OCI-LY7 (cell line): ENCODE measurements at regions not wholly inside any gene's neighbourhood (a gene's known extent, or its start where the extent isn't known, plus 50 kb on each side); places are given as distances from the start of the nearest gene placed in this dataset.

Experiments used
- CTCF ChIP-seq: fragments of 200-600 bp; sonication (generic); conservative IDR thresholded peaks from 2 replicates; pipeline ENCODE4 v1.5.1; 2014; ENCODE audit warnings: mild to moderate bottlenecking, antibody characterized with exemption, low read length, moderate library complexity, mixed read lengths
- EZH2phosphoT487 ChIP-seq: fragments of 200-600 bp; sonication (generic); IDR thresholded peaks from 2 replicates; pipeline ENCODE4 v1.6.1; 2018; ENCODE audit warnings: low read depth, borderline replicate concordance, mild to moderate bottlenecking, mixed run types, antibody characterized with exemption, low read length, moderate library complexity, mixed read lengths

- no peak for TF ChIP-seq CTCF
- no peak for TF ChIP-seq EZH2phosphoT487
Measured at GRCh38 chr11:91091563-91091962, 868.7 kb upstream of the CHORDC1 start.
